Right atrium auricular region (tissue), 2 donors: ENCODE measurements at regions not wholly inside any gene's neighbourhood (a gene's known extent, or its start where the extent isn't known, plus 50 kb on each side); places are given as distances from the start of the nearest gene placed in this dataset.

ENCODE experiments used
- DNase-seq: peaks from one replicate; pipeline ENCODE4 v3.0.0-alpha.2; 2019; ENCODE audit warnings: low spot score
- H3K27ac ChIP-seq, 2 donors: fragments of 200-600 bp; sonication (generic); 1 replicate in 1 of 2; 2 replicates in 1 of 2; pipeline ENCODE4 v1.5.1; 2016 to 2019
- H3K27me3 ChIP-seq, 2 donors: fragments of 200-600 bp; sonication (generic); one replicate each; pipeline versions ENCODE4 v1.5.1 to v1.6.0; 2017 to 2019
- H3K36me3 ChIP-seq: fragments of 200-600 bp; sonication (generic); one replicate; pipeline ENCODE4 v1.5.1; 2016
- H3K4me1 ChIP-seq, 2 donors: fragments of 200-600 bp; sonication (generic); one replicate each; pipeline versions ENCODE4 v1.5.1 to v1.6.0; 2017 to 2019
- H3K4me3 ChIP-seq, 2 donors: fragments of 200-600 bp; sonication (generic); 1 replicate in 1 of 2; 2 replicates in 1 of 2; pipeline ENCODE4 v1.5.1; 2017 to 2019; ENCODE audit warnings: mild to moderate bottlenecking in 1 of 2, moderate library complexity in 1 of 2
- H3K9me3 ChIP-seq, 2 donors: fragments of 200-600 bp; sonication (generic); one replicate each; pipeline ENCODE4 v1.5.1; 2019
- TF ChIP-seq, protein P1 (sequence below), 2 donors: fragments of 200-600 bp; sonication (generic); IDR thresholded peaks; one replicate each; pipeline ENCODE4 v1.5.1; 2019; ENCODE audit warnings: antibody characterized with exemption in 2 of 2

GRCh38 chr7:118870187-118870586, 645.7 kb downstream of the ANKRD7 start:
- no peak for DNase-seq
- TF ChIP-seq, protein P1, sequence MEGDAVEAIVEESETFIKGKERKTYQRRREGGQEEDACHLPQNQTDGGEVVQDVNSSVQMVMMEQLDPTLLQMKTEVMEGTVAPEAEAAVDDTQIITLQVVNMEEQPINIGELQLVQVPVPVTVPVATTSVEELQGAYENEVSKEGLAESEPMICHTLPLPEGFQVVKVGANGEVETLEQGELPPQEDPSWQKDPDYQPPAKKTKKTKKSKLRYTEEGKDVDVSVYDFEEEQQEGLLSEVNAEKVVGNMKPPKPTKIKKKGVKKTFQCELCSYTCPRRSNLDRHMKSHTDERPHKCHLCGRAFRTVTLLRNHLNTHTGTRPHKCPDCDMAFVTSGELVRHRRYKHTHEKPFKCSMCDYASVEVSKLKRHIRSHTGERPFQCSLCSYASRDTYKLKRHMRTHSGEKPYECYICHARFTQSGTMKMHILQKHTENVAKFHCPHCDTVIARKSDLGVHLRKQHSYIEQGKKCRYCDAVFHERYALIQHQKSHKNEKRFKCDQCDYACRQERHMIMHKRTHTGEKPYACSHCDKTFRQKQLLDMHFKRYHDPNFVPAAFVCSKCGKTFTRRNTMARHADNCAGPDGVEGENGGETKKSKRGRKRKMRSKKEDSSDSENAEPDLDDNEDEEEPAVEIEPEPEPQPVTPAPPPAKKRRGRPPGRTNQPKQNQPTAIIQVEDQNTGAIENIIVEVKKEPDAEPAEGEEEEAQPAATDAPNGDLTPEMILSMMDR (IDR thresholded peaks at IDR 0.05) = no peak
- H3K27ac ChIP-seq = no peak overlapping the region
- H3K4me1 ChIP-seq = no peaks in the 10 kb centered on the region
- no peak overlapping the region for H3K4me3 ChIP-seq
- H3K9me3 ChIP-seq = no peaks in the 10 kb centered on the region
- H3K36me3 ChIP-seq = no peaks in the 10 kb centered on the region
- H3K27me3 ChIP-seq = no peaks in the 10 kb centered on the region

GRCh38 chr7:118872568-118872967, 648.1 kb downstream of the ANKRD7 start:
- no peak overlapping the region for H3K27ac ChIP-seq
- TF ChIP-seq, protein P1 (IDR thresholded peaks at IDR 0.05) = no peak
- H3K4me3 ChIP-seq = no peak overlapping the region
- H3K9me3 ChIP-seq = no peaks in the 10 kb centered on the region
- no peaks in the 10 kb centered on the region for H3K4me1 ChIP-seq
- no peak for DNase-seq
- no peaks in the 10 kb centered on the region for H3K27me3 ChIP-seq
- no peaks in the 10 kb centered on the region for H3K36me3 ChIP-seq

- Histone ChIP-seq H3K9me3 (no peaks in the 10 kb centered on the region), H3K4me1 (no peaks in the 10 kb centered on the region), H3K27me3 (no peaks in the 10 kb centered on the region), H3K36me3 (no peaks in the 10 kb centered on the region), H3K4me3 (no peak overlapping the region), H3K27ac (no peak overlapping the region)
- DNase-seq = no peak
- TF ChIP-seq, protein P1 (IDR thresholded peaks at IDR 0.05) = no peak
Observed at GRCh38 chr7:118877187-118877586, 652.7 kb downstream of the ANKRD7 start.

- TF ChIP-seq, protein P1 (IDR thresholded peaks at IDR 0.05) = no peak
- Histone ChIP-seq H3K27ac (no peak overlapping the region), H3K9me3 (no peaks in the 10 kb centered on the region)
Observed at GRCh38 chr7:118878336-118878735, 653.8 kb downstream of the ANKRD7 start.

DNA sequence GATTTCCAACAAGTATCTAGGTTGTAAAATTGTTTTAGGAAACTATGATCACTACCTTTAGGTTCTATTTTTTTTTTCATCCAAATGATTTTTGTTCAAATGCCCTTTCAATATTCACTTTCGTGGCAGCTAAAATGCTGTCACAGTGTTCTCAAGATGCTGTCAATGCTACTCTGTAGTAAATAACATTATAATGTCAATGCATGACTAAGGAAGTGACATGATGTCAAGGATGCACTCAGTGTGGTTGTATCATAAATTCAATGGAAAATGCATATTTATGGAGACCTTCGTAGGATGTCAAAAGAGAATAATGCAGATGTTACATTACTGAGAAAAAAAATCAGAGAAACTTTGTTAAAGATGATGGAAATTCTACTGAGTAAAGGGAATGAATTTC, 673.8 kb downstream of the ANKRD7 start:
- H3K4me1 ChIP-seq = no peaks in the 10 kb centered on the region
- no peaks in the 10 kb centered on the region for H3K9me3 ChIP-seq
- H3K27ac ChIP-seq = no peak overlapping the region

More at GRCh38 chr7:118878336-118878735, 653.8 kb downstream of the ANKRD7 start:
- Histone ChIP-seq H3K4me1 (no peaks in the 10 kb centered on the region), H3K27me3 (no peaks in the 10 kb centered on the region), H3K4me3 (no peak overlapping the region), H3K36me3 (no peaks in the 10 kb centered on the region)
- DNase-seq = no peak

GRCh38 chr7:118902600-118902999, 678.1 kb downstream of the ANKRD7 start:
- DNase-seq = no peak
- no peaks in the 10 kb centered on the region for H3K4me1 ChIP-seq
- H3K4me3 ChIP-seq = no peak overlapping the region
- no peaks in the 10 kb centered on the region for H3K9me3 ChIP-seq
- no peaks in the 10 kb centered on the region for H3K27me3 ChIP-seq
- H3K36me3 ChIP-seq = no peaks in the 10 kb centered on the region
- TF ChIP-seq, protein P1 (IDR thresholded peaks at IDR 0.05) = no peak
- no peak overlapping the region for H3K27ac ChIP-seq

More for the DNA sequence above, 673.8 kb downstream of the ANKRD7 start:
- H3K27me3 ChIP-seq = no peaks in the 10 kb centered on the region
- no peaks in the 10 kb centered on the region for H3K36me3 ChIP-seq
- no peak overlapping the region for H3K4me3 ChIP-seq
- DNase-seq = no peak
- TF ChIP-seq, protein P1 (IDR thresholded peaks at IDR 0.05) = no peak
